Common myeloid progenitor, CD34-positive (primary cell): ENCODE measurements at regions not wholly inside any gene's neighbourhood (a gene's known extent, or its start where the extent isn't known, plus 50 kb on each side); places are given as distances from the start of the nearest gene placed in this dataset.

Experiments used
- CTCF ChIA-PET: fragments of 350-600 bp; sonication (Branson Sonifier 250); formaldehyde crosslinking; loops from one replicate; lab custom pipeline; 2021; ENCODE audit warnings: antibody characterized with exemption; lab: Charles Lee
- POLR2A ChIA-PET: fragments of 350-600 bp; sonication (Branson Sonifier 250); formaldehyde crosslinking; loops from one replicate; lab custom pipeline; 2021; ENCODE audit warnings: antibody characterized with exemption; lab: Charles Lee
- DNase-seq, 3 donors: peaks; one replicate each; pipeline versions ENCODE4 v3.0.0 to v3.0.0-alpha.2; 2013
- H3K27ac ChIP-seq, 2 experiments: 1 replicate in 1 of 2; 2 replicates in 1 of 2; pipeline ENCODE4 v1.7.0; 2013; ENCODE audit warnings: inconsistent platforms in 2 of 2, low read length in 2 of 2, mild to moderate bottlenecking in 2 of 2, low read depth in 1 of 2, moderate library complexity in 1 of 2; ENCODE audit not compliant: severe bottlenecking in 2 of 2, insufficient read depth in 1 of 2, poor library complexity in 1 of 2
- H3K27me3 ChIP-seq, 5 experiments: replicated peaks in 2 of 5; 1 replicate in 3 of 5; 2 replicates in 2 of 5; pipeline versions ENCODE4 v1.6.1 to v1.7.0; 2013; ENCODE audit warnings: low read length in 4 of 5, mild to moderate bottlenecking in 2 of 5, moderate library complexity in 2 of 5, inconsistent platforms in 1 of 5; ENCODE audit not compliant: insufficient read depth in 5 of 5, control insufficient read depth in 4 of 5
- H3K36me3 ChIP-seq, 4 experiments: 1 replicate in 2 of 4; 2 replicates in 2 of 4; pipeline versions ENCODE4 v1.6.1 to v1.7.0; 2013; ENCODE audit warnings: low read length in 3 of 4, control low read depth in 1 of 4, mild to moderate bottlenecking in 1 of 4; ENCODE audit not compliant: control insufficient read depth in 4 of 4, insufficient read depth in 4 of 4
- H3K4me1 ChIP-seq, 4 experiments: 1 replicate in 3 of 4; 2 replicates in 1 of 4; pipeline versions ENCODE4 v1.6.1 to v1.7.1; 2013; ENCODE audit warnings: low read length in 3 of 4, mild to moderate bottlenecking in 3 of 4, control low read depth in 1 of 4, inconsistent platforms in 1 of 4, moderate library complexity in 1 of 4; ENCODE audit not compliant: control insufficient read depth in 4 of 4, insufficient read depth in 4 of 4; ENCODE audit errors: control extremely low read depth in 1 of 4
- H3K4me3 ChIP-seq, 7 experiments: 1 replicate in 4 of 7; 2 replicates in 3 of 7; pipeline versions ENCODE4 v1.5.1 to v1.7.0; 2013; ENCODE audit warnings: mild to moderate bottlenecking in 7 of 7, low read length in 6 of 7, moderate library complexity in 6 of 7, inconsistent platforms in 2 of 7, low read depth in 2 of 7, control low read depth in 1 of 7; ENCODE audit not compliant: insufficient read depth in 4 of 7, control insufficient read depth in 1 of 7; ENCODE audit errors: extremely low read depth in 1 of 7
- H3K9me3 ChIP-seq, 5 experiments: 1 replicate in 4 of 5; 2 replicates in 1 of 5; pipeline versions ENCODE4 v1.6.1 to v1.7.1; 2013; ENCODE audit warnings: low read length in 4 of 5, mild to moderate bottlenecking in 2 of 5, inconsistent platforms in 1 of 5, low read depth in 1 of 5, moderate library complexity in 1 of 5; ENCODE audit not compliant: control insufficient read depth in 4 of 5, insufficient read depth in 2 of 5; ENCODE audit errors: control extremely low read depth in 1 of 5
- WGBS: methylation state at CpG from one replicate; pipeline ENCODE4 v1.1.5; 2013; ENCODE audit not compliant: insufficient coverage; 5-methylcytosine and 5-hydroxymethylcytosine counted together

GRCh38 chr14:83520837-83521236, 1987.2 kb upstream of the SEL1L start:
- no peak for DNase-seq
- H3K9me3 ChIP-seq = peaks cover 0 to 2% (median 0%) of the 10 kb centered on the region in 5 experiments
- ChIA-PET POLR2A (no interaction called here), CTCF (interaction anchor here (0.8 kb wide), 1 partner anchor 18 kb away, joined by 3 read pairs; no protein-coding TSS in a partner anchor)
- H3K27ac ChIP-seq = no peak overlapping the region
- no peaks in the 10 kb centered on the region for H3K4me1 ChIP-seq
- no peak overlapping the region for H3K4me3 ChIP-seq
- H3K27me3 ChIP-seq = no peaks in the 10 kb centered on the region
- H3K36me3 ChIP-seq = no peaks in the 10 kb centered on the region
- 89% methylated on average over 1 of the region's 3 CpGs for WGBS

GRCh38 chr14:83529531-83529930, 1995.9 kb upstream of the SEL1L start:
- no peaks in the 10 kb centered on the region for H3K27me3 ChIP-seq
- CTCF ChIA-PET = no interaction called here
- no peaks in the 10 kb centered on the region for H3K4me1 ChIP-seq
- WGBS = 100% methylated on average over 1 of the region's 2 CpGs
- H3K9me3 ChIP-seq = peaks cover 0 to 2% (median 0%) of the 10 kb centered on the region in 5 experiments
- no peak overlapping the region for H3K4me3 ChIP-seq
- DNase-seq = no peak
- no peak overlapping the region for H3K27ac ChIP-seq
- POLR2A ChIA-PET = no interaction called here
- H3K36me3 ChIP-seq = no peaks in the 10 kb centered on the region

DNA sequence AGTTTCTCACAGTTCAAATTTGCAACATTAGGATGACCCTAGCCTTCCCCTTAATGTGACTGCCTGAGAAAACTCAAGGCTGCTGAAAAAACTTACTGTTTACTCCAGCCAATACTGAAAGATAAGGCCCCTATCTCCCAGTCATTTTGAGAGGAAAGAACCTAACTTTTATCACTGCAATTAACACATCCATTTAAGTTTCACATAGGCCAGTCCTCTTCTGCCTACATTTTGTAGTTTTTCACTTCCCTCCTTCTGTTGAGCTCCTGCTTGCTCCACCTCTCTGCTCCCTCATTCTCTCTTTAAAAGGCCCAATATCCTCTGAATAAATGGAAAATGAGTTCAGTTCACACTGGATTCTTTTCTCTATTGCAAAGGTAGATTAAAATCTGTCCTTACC, 1996.2 kb upstream of the FLRT2 start:
- POLR2A ChIA-PET = no interaction called here
- CTCF ChIA-PET = no interaction called here
- Histone ChIP-seq H3K27me3 (no peaks in the 10 kb centered on the region), H3K4me1 (no peaks in the 10 kb centered on the region), H3K27ac (no peak overlapping the region), H3K9me3 (no peaks in the 10 kb centered on the region), H3K36me3 (no peaks in the 10 kb centered on the region), H3K4me3 (no peak overlapping the region)
- no peak for DNase-seq

GRCh38 chr14:83534995-83535394, 1994.9 kb upstream of the FLRT2 start:
- Histone ChIP-seq H3K36me3 (no peaks in the 10 kb centered on the region), H3K9me3 (no peaks in the 10 kb centered on the region), H3K4me3 (no peak overlapping the region), H3K27me3 (no peaks in the 10 kb centered on the region), H3K27ac (no peak overlapping the region), H3K4me1 (no peaks in the 10 kb centered on the region)
- ChIA-PET CTCF (no interaction called here), POLR2A (no interaction called here)
- DNase-seq = no peak
- WGBS = no CpG with 5 or more reads among the region's 1 CpG

GRCh38 chr14:83535444-83535843, 1994.5 kb upstream of the FLRT2 start:
- ChIA-PET POLR2A (no interaction called here), CTCF (no interaction called here)
- 100% methylated on average over 2 of the region's 5 CpGs for WGBS
- Histone ChIP-seq H3K4me3 (no peak overlapping the region), H3K4me1 (no peaks in the 10 kb centered on the region), H3K27me3 (no peaks in the 10 kb centered on the region), H3K36me3 (no peaks in the 10 kb centered on the region), H3K9me3 (no peaks in the 10 kb centered on the region), H3K27ac (no peak overlapping the region)
- no peak for DNase-seq

DNA sequence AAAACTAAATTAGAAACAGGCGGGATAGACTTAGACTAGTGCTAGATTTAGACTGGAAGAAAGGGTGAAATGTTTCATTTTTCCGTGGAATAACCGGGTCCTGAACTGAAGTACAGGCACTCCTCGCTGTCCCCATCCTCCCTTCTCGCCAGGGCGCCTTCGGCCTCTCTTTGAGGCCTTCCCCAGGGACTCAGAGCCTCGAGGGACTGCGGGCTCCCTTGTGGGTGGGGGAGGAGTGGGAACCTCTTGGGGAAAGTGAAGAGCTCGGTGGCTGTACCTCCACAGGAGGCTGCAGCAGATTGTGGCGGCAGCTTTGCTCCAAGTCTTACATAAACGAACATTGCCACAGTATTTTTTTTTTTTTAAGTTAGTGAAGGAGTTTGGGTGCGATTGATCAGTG, 1988.8 kb upstream of the FLRT2 start:
- no peak overlapping the region for H3K27ac ChIP-seq
- no peaks in the 10 kb centered on the region for H3K4me1 ChIP-seq
- 98% methylated on average over 11 of the region's 13 CpGs for WGBS
- H3K36me3 ChIP-seq = no peaks in the 10 kb centered on the region
- no peaks in the 10 kb centered on the region for H3K27me3 ChIP-seq
- CTCF ChIA-PET = no interaction called here
- DNase-seq = no peak
- POLR2A ChIA-PET = no interaction called here
- no peak overlapping the region for H3K4me3 ChIP-seq
- H3K9me3 ChIP-seq = no peaks in the 10 kb centered on the region

GRCh38 chr14:83548061-83548839, 1981.7 kb upstream of the FLRT2 start:
- Histone ChIP-seq H3K9me3 (no peaks in the 10 kb centered on the region), H3K4me1 (no peaks in the 10 kb centered on the region), H3K36me3 (no peaks in the 10 kb centered on the region), H3K27ac (no peak overlapping the region), H3K4me3 (no peak overlapping the region), H3K27me3 (no peaks in the 10 kb centered on the region)
- no peak for DNase-seq
- 96% methylated on average over 5 of the region's 5 CpGs for WGBS
- ChIA-PET POLR2A (no interaction called here), CTCF (no interaction called here)
